HepG2 (cell line): ENCODE measurements at regions not wholly inside any gene's neighbourhood (a gene's known extent, or its start where the extent isn't known, plus 50 kb on each side); places are given as distances from the start of the nearest gene placed in this dataset.

Source experiments
- BCL6 ChIP-seq: IDR thresholded peaks from 2 replicates; pipeline ENCODE4 v1.6.1; 2016; ENCODE audit warnings: missing genetic modification reagents, missing compliant biosample characterization
- CTCF ChIP-seq: sonication (generic); formaldehyde crosslinking; IDR thresholded peaks from 2 replicates; pipeline ENCODE4 v1.5.0; 2020; ENCODE audit warnings: mild to moderate bottlenecking, missing genetic modification reagents, moderate library complexity
- DR1 ChIP-seq: sonication (generic); formaldehyde crosslinking; IDR thresholded peaks from 2 replicates; pipeline ENCODE4 v1.8.0; 2021; ENCODE audit warnings: mild to moderate bottlenecking, missing genetic modification reagents, inconsistent platforms
- GABPA ChIP-seq, 2 experiments: IDR thresholded peaks; 2 replicates each; pipeline ENCODE4 v1.6.1; 2011 to 2016; ENCODE audit warnings: low read depth in 2 of 2, low read length in 1 of 2, missing biosample characterization in 1 of 2, missing genetic modification characterization in 1 of 2
- HMG20B ChIP-seq: conservative IDR thresholded peaks from 2 replicates; pipeline ENCODE4 v1.6.1; 2016; ENCODE audit warnings: missing genetic modification reagents, missing compliant biosample characterization
- HNRNPLL ChIP-seq: fragments of 200-400 bp; formaldehyde crosslinking; IDR thresholded peaks from 2 replicates; pipeline ENCODE4 v1.6.1; 2017; ENCODE audit warnings: mild to moderate bottlenecking, low read depth, low read length; ENCODE audit not compliant: poor library complexity, severe bottlenecking
- HNRNPUL1 ChIP-seq: fragments of 200-400 bp; formaldehyde crosslinking; IDR thresholded peaks from 2 replicates; pipeline ENCODE4 v1.6.1; 2017; ENCODE audit warnings: low read depth, mild to moderate bottlenecking, low read length, moderate library complexity
- MATR3 ChIP-seq: sonication (generic); formaldehyde crosslinking; IDR thresholded peaks from 2 replicates; pipeline ENCODE4 v1.4.0; 2020; ENCODE audit warnings: missing genetic modification reagents
- MED8 ChIP-seq: sonication (generic); formaldehyde crosslinking; IDR thresholded peaks from 2 replicates; pipeline ENCODE4 v1.8.1; 2023; ENCODE audit warnings: mild to moderate bottlenecking, missing genetic modification reagents; ENCODE audit not compliant: insufficient replicate concordance
- MEIS2 ChIP-seq: sonication (generic); formaldehyde crosslinking; IDR thresholded peaks from 2 replicates; pipeline ENCODE4 v1.9.0; 2021; ENCODE audit warnings: mild to moderate bottlenecking, missing genetic modification reagents
- PBX2 ChIP-seq: IDR thresholded peaks from 2 replicates; pipeline ENCODE4 v1.6.1; 2016; ENCODE audit warnings: control low read depth
- ZNF30 ChIP-seq: sonication (generic); formaldehyde crosslinking; IDR thresholded peaks from 2 replicates; pipeline ENCODE4 v1.5.0; 2020; ENCODE audit warnings: mild to moderate bottlenecking, missing genetic modification reagents
- ZNF672 ChIP-seq: sonication (generic); formaldehyde crosslinking; IDR thresholded peaks from 2 replicates; pipeline ENCODE4 v1.8.1; 2022; ENCODE audit warnings: missing genetic modification reagents

- TF ChIP-seq CTCF (no peak), MEIS2 (CRISPR knock-in tag) (no peak), GABPA (IDR thresholded peaks at IDR 0.05; ENCODE audit: low read depth, low read length) (no peak), GABPA (CRISPR knock-in tag; IDR thresholded peaks at IDR 0.05; ENCODE audit: low read depth) (no peak), HNRNPUL1 (no peak), ZNF672 (CRISPR knock-in tag) (no peak), ZNF30 (CRISPR knock-in tag) (no peak), HNRNPLL (no peak), PBX2 (no peak), BCL6 (CRISPR knock-in tag) (no peak), HMG20B (CRISPR knock-in tag) (no peak), DR1 (no peak), MATR3 (no peak), MED8 (no peak)
Measured at GRCh38 chr3:4113811-4114522, 189.2 kb upstream of the SETMAR start.
